ENCODE measurements at regions not wholly inside any gene's neighbourhood (a gene's known extent, or its start where the extent isn't known, plus 50 kb on each side); places are given as distances from the start of the nearest gene placed in this dataset.

- no peak for TF ChIP-seq CTCF (conservative IDR thresholded peaks at IDR 0.05)
- no peak for TF ChIP-seq ZFX (IDR thresholded peaks at IDR 0.05)
Observed at GRCh38 chr21:16159213-16159970, 429.6 kb downstream of the USP25 start.

All from C4-2B (cell line).